ENCODE measurements at regions not wholly inside any gene's neighbourhood (a gene's known extent, or its start where the extent isn't known, plus 50 kb on each side); places are given as distances from the start of the nearest gene placed in this dataset.

DNA sequence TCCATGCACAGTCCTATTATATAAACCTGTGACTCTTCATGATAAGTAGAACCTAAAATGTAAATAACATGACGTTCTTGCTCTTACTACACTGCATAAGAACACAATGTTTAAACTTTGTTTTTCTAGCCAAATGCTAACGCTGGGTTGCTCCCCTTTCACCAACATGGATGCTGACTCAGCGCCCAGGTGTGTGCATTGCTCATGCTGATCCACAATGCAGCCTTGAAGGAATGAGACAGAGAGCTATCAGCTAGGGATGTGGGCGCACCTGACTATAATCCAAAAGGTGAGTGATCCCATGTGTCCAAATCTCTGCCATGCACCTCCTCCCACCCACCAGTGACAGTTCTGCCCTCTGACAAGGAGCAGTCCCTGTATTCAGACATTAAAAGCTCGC is 235.0 kb downstream of the IRS1 start:
- TF ChIP-seq, protein P1, sequence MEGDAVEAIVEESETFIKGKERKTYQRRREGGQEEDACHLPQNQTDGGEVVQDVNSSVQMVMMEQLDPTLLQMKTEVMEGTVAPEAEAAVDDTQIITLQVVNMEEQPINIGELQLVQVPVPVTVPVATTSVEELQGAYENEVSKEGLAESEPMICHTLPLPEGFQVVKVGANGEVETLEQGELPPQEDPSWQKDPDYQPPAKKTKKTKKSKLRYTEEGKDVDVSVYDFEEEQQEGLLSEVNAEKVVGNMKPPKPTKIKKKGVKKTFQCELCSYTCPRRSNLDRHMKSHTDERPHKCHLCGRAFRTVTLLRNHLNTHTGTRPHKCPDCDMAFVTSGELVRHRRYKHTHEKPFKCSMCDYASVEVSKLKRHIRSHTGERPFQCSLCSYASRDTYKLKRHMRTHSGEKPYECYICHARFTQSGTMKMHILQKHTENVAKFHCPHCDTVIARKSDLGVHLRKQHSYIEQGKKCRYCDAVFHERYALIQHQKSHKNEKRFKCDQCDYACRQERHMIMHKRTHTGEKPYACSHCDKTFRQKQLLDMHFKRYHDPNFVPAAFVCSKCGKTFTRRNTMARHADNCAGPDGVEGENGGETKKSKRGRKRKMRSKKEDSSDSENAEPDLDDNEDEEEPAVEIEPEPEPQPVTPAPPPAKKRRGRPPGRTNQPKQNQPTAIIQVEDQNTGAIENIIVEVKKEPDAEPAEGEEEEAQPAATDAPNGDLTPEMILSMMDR (conservative IDR thresholded peaks at IDR 0.05; ENCODE audit: low read depth, low read length): no peak
- TF ChIP-seq EZH2 (IDR thresholded peaks at IDR 0.05; ENCODE audit: borderline replicate concordance, low read depth, low read length, poor library complexity, severe bottlenecking): no peak

Data from A673 (cell line).